Naive thymus-derived CD4-positive, alpha-beta T cell (primary cell): ENCODE measurements at regions not wholly inside any gene's neighbourhood (a gene's known extent, or its start where the extent isn't known, plus 50 kb on each side); places are given as distances from the start of the nearest gene placed in this dataset.

Experiments
- ATAC-seq: fragments of 150-1000 bp; cut with Tn5 transposase; 2 replicates; pipeline ENCODE4 v1.10.0; 2021; ENCODE audit warnings: mild to moderate bottlenecking, moderate library complexity
- CTCF ChIA-PET: fragments of 350-600 bp; sonication (Branson Sonifier 250); formaldehyde crosslinking; loops from one replicate; lab custom pipeline; 2021; ENCODE audit warnings: antibody characterized with exemption; lab: Charles Lee
- POLR2A ChIA-PET: fragments of 350-600 bp; sonication (Branson Sonifier 250); formaldehyde crosslinking; loops from one replicate; lab custom pipeline; 2021; ENCODE audit warnings: antibody characterized with exemption, inconsistent platforms; lab: Charles Lee
- DNase-seq, 9 donors: peaks; one replicate each; pipeline versions ENCODE4 v3.0.0 to v3.0.0-alpha.2; 2020 to 2022; ENCODE audit warnings: mixed read lengths in 1 of 9
- H3K27ac ChIP-seq: one replicate; pipeline ENCODE4 v1.7.0; 2013; ENCODE audit warnings: mild to moderate bottlenecking, low read depth, low read length, moderate library complexity
- H3K27me3 ChIP-seq, 2 donors: one replicate each; pipeline ENCODE4 v1.7.0; 2013; ENCODE audit warnings: low read length in 2 of 2, mild to moderate bottlenecking in 2 of 2, moderate library complexity in 2 of 2; ENCODE audit not compliant: control insufficient read depth in 2 of 2, insufficient read depth in 2 of 2
- H3K36me3 ChIP-seq, 3 experiments: 1 replicate in 2 of 3; 2 replicates in 1 of 3; pipeline ENCODE4 v1.7.0; 2013; ENCODE audit warnings: low read length in 3 of 3, mild to moderate bottlenecking in 3 of 3, moderate library complexity in 1 of 3; ENCODE audit not compliant: insufficient read depth in 3 of 3, control insufficient read depth in 2 of 3
- H3K4me1 ChIP-seq, 2 donors: one replicate each; pipeline ENCODE4 v1.7.0; 2013; ENCODE audit warnings: low read length in 2 of 2, mild to moderate bottlenecking in 2 of 2, moderate library complexity in 1 of 2; ENCODE audit not compliant: control insufficient read depth in 2 of 2, insufficient read depth in 2 of 2
- H3K4me3 ChIP-seq: 2 replicates; pipeline ENCODE4 v1.7.0; 2013; ENCODE audit warnings: mild to moderate bottlenecking, low read length
- H3K9me3 ChIP-seq, 3 experiments: 1 replicate in 2 of 3; 2 replicates in 1 of 3; pipeline ENCODE4 v1.7.0; 2013; ENCODE audit warnings: low read length in 3 of 3; ENCODE audit not compliant: control insufficient read depth in 2 of 3
- H3K27ac Mint-ChIP-seq, 9 donors: one replicate each; pipeline ENCODE4 v1.8.0; 2020 to 2022; ENCODE audit warnings: mixed read lengths in 9 of 9, mild to moderate bottlenecking in 8 of 9, moderate library complexity in 5 of 9, inconsistent platforms in 2 of 9
- H3K27me3 Mint-ChIP-seq, 5 donors: one replicate each; pipeline ENCODE4 v1.8.0; 2021 to 2022; ENCODE audit warnings: mixed read lengths in 5 of 5, mild to moderate bottlenecking in 1 of 5
- H3K36me3 Mint-ChIP-seq, 5 donors: one replicate each; pipeline ENCODE4 v1.8.0; 2020 to 2022; ENCODE audit warnings: mixed read lengths in 5 of 5, mild to moderate bottlenecking in 3 of 5, inconsistent platforms in 1 of 5
- H3K4me1 Mint-ChIP-seq, 7 donors: one replicate each; pipeline ENCODE4 v1.8.0; 2020 to 2022; ENCODE audit warnings: mixed read lengths in 7 of 7, mild to moderate bottlenecking in 3 of 7, inconsistent platforms in 1 of 7
- H3K4me3 Mint-ChIP-seq, 10 donors: one replicate each; pipeline ENCODE4 v1.8.0; 2020 to 2022; ENCODE audit warnings: mild to moderate bottlenecking in 10 of 10, mixed read lengths in 10 of 10, moderate library complexity in 6 of 10, inconsistent platforms in 2 of 10
- H3K9me3 Mint-ChIP-seq, 11 donors: one replicate each; pipeline ENCODE4 v1.8.0; 2020 to 2022; ENCODE audit warnings: mixed read lengths in 11 of 11, mild to moderate bottlenecking in 4 of 11, inconsistent platforms in 1 of 11, moderate library complexity in 1 of 11
- intact Hi-C, 2 donors: fragments of 100-400 bp; cut with micrococcal nuclease; formaldehyde crosslinking; loops; one replicate each; pipeline ENCODE4 v1.15.1; 2023

GRCh38 chr1:181208083-181208482, 119.6 kb downstream of the IER5 start:
- no peak for DNase-seq
- Histone ChIP-seq H3K36me3 (no peaks in the 10 kb centered on the region), H3K9me3 (no peaks in the 10 kb centered on the region), H3K4me1 (no peaks in the 10 kb centered on the region), H3K27me3 (no peaks in the 10 kb centered on the region), H3K4me3 (no peak overlapping the region), H3K27ac (no peak overlapping the region)
- no peaks in the 10 kb centered on the region for H3K9me3 Mint-ChIP-seq
- H3K36me3 Mint-ChIP-seq, result no peaks in the 10 kb centered on the region
- ChIA-PET CTCF (interaction anchor here (1.3 kb wide), 1 partner anchor 16 kb away, joined by 5 read pairs; no protein-coding TSS in a partner anchor), POLR2A (no interaction called here)
- no peak for ATAC-seq
- H3K4me1 Mint-ChIP-seq, result no peaks in the 10 kb centered on the region
- H3K27ac Mint-ChIP-seq, result peak overlapping the region in 1 of 9 donors; percentile 30
- H3K27me3 Mint-ChIP-seq, result peaks cover 0 to 23% (median 0%) of the 10 kb centered on the region in 5 donors
- H3K4me3 Mint-ChIP-seq, result no peak overlapping the region
- intact Hi-C loops, result no loop called here

DNA sequence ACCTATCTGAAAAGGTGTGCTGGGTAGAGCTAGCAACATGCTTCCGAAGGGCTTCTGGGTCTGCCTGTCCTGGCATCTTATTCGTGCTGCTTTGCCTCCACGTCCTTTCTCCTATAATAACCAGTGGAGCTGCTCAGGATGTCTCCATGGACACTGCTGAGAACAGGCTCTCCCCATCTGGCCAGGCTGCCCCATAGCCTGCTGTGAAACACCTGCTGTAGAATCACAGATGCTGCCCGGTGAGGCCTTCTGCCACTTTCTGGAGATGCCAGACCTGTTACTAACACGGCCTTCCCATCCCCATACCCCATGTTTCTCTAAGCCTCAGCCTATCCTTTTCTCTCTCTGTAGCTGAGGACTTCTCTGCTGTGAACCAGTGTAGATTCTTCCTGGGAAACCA, 120.5 kb downstream of the IER5 start:
- no peak for ATAC-seq
- Histone ChIP-seq H3K27me3 (no peaks in the 10 kb centered on the region), H3K9me3 (no peaks in the 10 kb centered on the region), H3K4me1 (no peaks in the 10 kb centered on the region), H3K27ac (no peak overlapping the region), H3K4me3 (no peak overlapping the region), H3K36me3 (no peaks in the 10 kb centered on the region)
- no peak overlapping the region for H3K4me3 Mint-ChIP-seq
- H3K36me3 Mint-ChIP-seq, result no peaks in the 10 kb centered on the region
- H3K27me3 Mint-ChIP-seq, result peaks cover 0 to 26% (median 0%) of the 10 kb centered on the region in 5 donors
- no peak overlapping the region for H3K27ac Mint-ChIP-seq
- no peaks in the 10 kb centered on the region for H3K9me3 Mint-ChIP-seq
- DNase-seq, result no peak
- ChIA-PET CTCF (interaction anchor here (1.3 kb wide), 1 partner anchor 16 kb away, joined by 5 read pairs; no protein-coding TSS in a partner anchor), POLR2A (no interaction called here)
- H3K4me1 Mint-ChIP-seq, result no peaks in the 10 kb centered on the region
- intact Hi-C loops, result no loop called here

GRCh38 chr1:181213056-181213455, 124.6 kb downstream of the IER5 start:
- H3K4me1 ChIP-seq, result no peaks in the 10 kb centered on the region
- no peaks in the 10 kb centered on the region for H3K27me3 ChIP-seq
- CTCF ChIA-PET, result no interaction called here
- no peaks in the 10 kb centered on the region for H3K4me1 Mint-ChIP-seq
- H3K27ac Mint-ChIP-seq, result no peak overlapping the region
- H3K4me3 Mint-ChIP-seq, result no peak overlapping the region
- H3K27me3 Mint-ChIP-seq, result peaks cover 0 to 23% (median 3%) of the 10 kb centered on the region in 5 donors
- H3K36me3 Mint-ChIP-seq, result peaks cover 0 to 6% (median 5%) of the 10 kb centered on the region in 5 donors
- no peak for ATAC-seq
- peaks cover 0 to 7% (median 0%) of the 10 kb centered on the region in 11 donors for H3K9me3 Mint-ChIP-seq
- H3K4me3 ChIP-seq, result no peak overlapping the region
- intact Hi-C loops, result no loop called here
- POLR2A ChIA-PET, result no interaction called here
- H3K27ac ChIP-seq, result no peak overlapping the region
- H3K9me3 ChIP-seq, result no peaks in the 10 kb centered on the region
- peak in 1 of 9 donors; percentile 19 for DNase-seq
- no peaks in the 10 kb centered on the region for H3K36me3 ChIP-seq

DNA sequence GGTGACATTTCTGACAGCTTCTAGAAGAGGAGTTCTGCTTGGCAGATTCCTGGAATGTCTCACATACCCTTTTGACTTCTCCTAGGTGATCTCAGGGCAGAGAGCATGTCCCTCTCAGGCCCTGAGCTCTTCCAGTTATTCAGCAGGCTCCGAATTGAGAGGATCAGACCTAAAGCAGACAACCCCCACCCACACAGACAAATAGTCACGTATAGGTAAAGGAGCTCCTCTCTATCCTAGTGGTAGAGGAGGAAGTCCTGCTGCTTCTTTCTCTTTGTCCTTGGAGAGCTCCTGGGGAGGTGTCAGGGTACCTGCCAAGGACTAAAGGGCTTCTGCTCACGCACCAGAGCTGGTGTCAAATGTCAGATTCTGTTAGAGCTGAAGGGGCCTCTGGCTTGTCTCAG, 128.1 kb downstream of the IER5 start:
- H3K27me3 Mint-ChIP-seq, result peaks cover 0 to 16% (median 5%) of the 10 kb centered on the region in 5 donors
- Histone ChIP-seq H3K4me3 (no peak overlapping the region), H3K27ac (no peak overlapping the region), H3K9me3 (no peaks in the 10 kb centered on the region), H3K4me1 (no peaks in the 10 kb centered on the region), H3K36me3 (no peaks in the 10 kb centered on the region), H3K27me3 (no peaks in the 10 kb centered on the region)
- H3K27ac Mint-ChIP-seq, result no peak overlapping the region
- H3K4me3 Mint-ChIP-seq, result no peak overlapping the region
- H3K4me1 Mint-ChIP-seq, result no peaks in the 10 kb centered on the region
- ATAC-seq (no peak), DNase-seq (no peak)
- POLR2A ChIA-PET, result no interaction called here
- peaks cover 0 to 7% (median 0%) of the 10 kb centered on the region in 11 donors for H3K9me3 Mint-ChIP-seq
- intact Hi-C loops, result no loop called here
- CTCF ChIA-PET, result no interaction called here
- peaks cover 0 to 6% (median 5%) of the 10 kb centered on the region in 5 donors for H3K36me3 Mint-ChIP-seq

GRCh38 chr1:181219938-181220337, 131.4 kb downstream of the IER5 start:
- intact Hi-C loops, result no loop called here
- H3K4me1 ChIP-seq, result no peaks in the 10 kb centered on the region
- H3K27me3 ChIP-seq, result no peaks in the 10 kb centered on the region
- H3K9me3 Mint-ChIP-seq, result peaks cover 0 to 17% (median 5%) of the 10 kb centered on the region in 11 donors
- DNase-seq (no peak), ATAC-seq (no peak)
- no peak overlapping the region for H3K27ac Mint-ChIP-seq
- peaks cover 0 to 10% (median 5%) of the 10 kb centered on the region in 5 donors for H3K36me3 Mint-ChIP-seq
- no peaks in the 10 kb centered on the region for H3K36me3 ChIP-seq
- H3K27ac ChIP-seq, result no peak overlapping the region
- no peaks in the 10 kb centered on the region for H3K4me1 Mint-ChIP-seq
- no peaks in the 10 kb centered on the region for H3K9me3 ChIP-seq
- no peak overlapping the region for H3K4me3 Mint-ChIP-seq
- H3K4me3 ChIP-seq, result no peak overlapping the region
- CTCF ChIA-PET, result no interaction called here
- H3K27me3 Mint-ChIP-seq, result peaks cover 0 to 10% (median 4%) of the 10 kb centered on the region in 5 donors
- POLR2A ChIA-PET, result no interaction called here

- no peaks in the 10 kb centered on the region for H3K27me3 ChIP-seq
- DNase-seq, result no peak
- no peak for ATAC-seq
- H3K9me3 Mint-ChIP-seq, result peaks cover 0 to 16% (median 5%) of the 10 kb centered on the region in 11 donors
- H3K4me1 ChIP-seq, result no peaks in the 10 kb centered on the region
- intact Hi-C loops, result no loop called here
- H3K4me3 Mint-ChIP-seq, result no peak overlapping the region
- ChIA-PET CTCF (no interaction called here), POLR2A (no interaction called here)
- H3K4me1 Mint-ChIP-seq, result no peaks in the 10 kb centered on the region
- H3K36me3 Mint-ChIP-seq, result peaks cover 0 to 10% (median 5%) of the 10 kb centered on the region in 5 donors
- no peak overlapping the region for H3K27ac ChIP-seq
- H3K9me3 ChIP-seq, result no peaks in the 10 kb centered on the region
- H3K4me3 ChIP-seq, result no peak overlapping the region
- no peaks in the 10 kb centered on the region for H3K36me3 ChIP-seq
- H3K27ac Mint-ChIP-seq, result no peak overlapping the region
- H3K27me3 Mint-ChIP-seq, result peaks cover 0 to 10% (median 4%) of the 10 kb centered on the region in 5 donors
These were observed 132.6 kb downstream of the IER5 start for GRCh38 chr1:181221078-181221477.

- Mint-ChIP-seq H3K27me3 (peaks cover 0 to 4% (median 3%) of the 10 kb centered on the region in 5 donors), H3K9me3 (peaks cover 0 to 21% (median 7%) of the 10 kb centered on the region in 11 donors), H3K27ac (no peak overlapping the region), H3K4me1 (no peaks in the 10 kb centered on the region), H3K36me3 (peaks cover 0 to 11% (median 4%) of the 10 kb centered on the region in 5 donors), H3K4me3 (no peak overlapping the region)
- H3K9me3 ChIP-seq, result no peaks in the 10 kb centered on the region
- ChIA-PET CTCF (interaction anchor here (0.6 to 2.4 kb wide), 2 partner anchors 202 to 393 kb away, joined by 3 to 6 read pairs; no protein-coding TSS in a partner anchor), POLR2A (no interaction called here)
- no peaks in the 10 kb centered on the region for H3K27me3 ChIP-seq
- DNase-seq (no peak), ATAC-seq (no peak)
- intact Hi-C loops, result no loop called here
- no peaks in the 10 kb centered on the region for H3K36me3 ChIP-seq
- H3K27ac ChIP-seq, result no peak overlapping the region
- no peak overlapping the region for H3K4me3 ChIP-seq
- H3K4me1 ChIP-seq, result no peaks in the 10 kb centered on the region
These were observed 134.5 kb downstream of the IER5 start for GRCh38 chr1:181222972-181223505.
